IgD-negative memory B cell (primary cell): ENCODE measurements at regions not wholly inside any gene's neighbourhood (a gene's known extent, or its start where the extent isn't known, plus 50 kb on each side); places are given as distances from the start of the nearest gene placed in this dataset.

Source experiments
- H3K27ac Mint-ChIP-seq, 3 donors: one replicate each; pipeline ENCODE4 v1.8.0; 2020 to 2022; ENCODE audit warnings: mild to moderate bottlenecking in 3 of 3, mixed read lengths in 3 of 3, moderate library complexity in 1 of 3
- H3K27me3 Mint-ChIP-seq: one replicate; pipeline ENCODE4 v1.8.0; 2021; ENCODE audit warnings: mixed read lengths
- H3K36me3 Mint-ChIP-seq: one replicate; pipeline ENCODE4 v1.8.0; 2020; ENCODE audit warnings: mild to moderate bottlenecking, mixed read lengths
- H3K4me1 Mint-ChIP-seq, 3 donors: one replicate each; pipeline ENCODE4 v1.8.0; 2020 to 2022; ENCODE audit warnings: mixed read lengths in 3 of 3, mild to moderate bottlenecking in 1 of 3
- H3K4me3 Mint-ChIP-seq, 4 donors: one replicate each; pipeline ENCODE4 v1.8.0; 2020 to 2022; ENCODE audit warnings: mild to moderate bottlenecking in 4 of 4, mixed read lengths in 4 of 4, moderate library complexity in 3 of 4
- H3K9me3 Mint-ChIP-seq, 3 donors: one replicate each; pipeline ENCODE4 v1.8.0; 2020 to 2021; ENCODE audit warnings: mixed read lengths in 3 of 3, mild to moderate bottlenecking in 1 of 3

- Mint-ChIP-seq H3K27ac (no peak overlapping the region), H3K4me1 (peaks cover 0 to 1% (median 0%) of the 10 kb centered on the region in 3 donors), H3K9me3 (peaks cover 2 to 15% (median 9%) of the 10 kb centered on the region in 3 donors), H3K4me3 (no peak overlapping the region), H3K27me3 (peaks cover 6% of the 10 kb centered on the region), H3K36me3 (peaks cover 1% of the 10 kb centered on the region)
Measured at GRCh38 chr15:100820528-100820927, 59.1 kb upstream of the ALDH1A3 start.

DNA sequence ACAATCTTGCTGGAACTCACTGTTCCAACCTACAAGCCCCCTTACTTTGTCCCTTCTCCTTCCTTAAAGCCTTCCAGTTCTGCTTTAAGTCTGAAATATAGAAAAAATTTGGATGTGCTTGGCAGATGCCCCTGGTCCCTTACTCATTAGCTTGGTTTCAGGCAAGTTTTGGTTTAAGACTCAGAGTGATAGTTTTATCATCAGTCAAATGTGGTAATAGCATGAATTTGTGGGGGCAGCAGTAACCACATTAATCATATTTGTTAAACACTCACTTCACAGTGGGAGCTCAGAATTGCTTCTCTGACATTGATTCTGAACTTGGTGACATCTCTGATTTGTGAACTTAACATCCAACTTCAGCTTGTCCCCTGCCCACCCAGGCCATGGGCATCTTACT, 58.3 kb upstream of the ALDH1A3 start:
- Mint-ChIP-seq H3K36me3 (peaks cover 1% of the 10 kb centered on the region), H3K9me3 (peaks cover 2 to 9% (median 9%) of the 10 kb centered on the region in 3 donors), H3K4me3 (no peak overlapping the region), H3K27ac (no peak overlapping the region), H3K27me3 (peaks cover 11% of the 10 kb centered on the region), H3K4me1 (peaks cover 0 to 1% (median 0%) of the 10 kb centered on the region in 3 donors)

DNA sequence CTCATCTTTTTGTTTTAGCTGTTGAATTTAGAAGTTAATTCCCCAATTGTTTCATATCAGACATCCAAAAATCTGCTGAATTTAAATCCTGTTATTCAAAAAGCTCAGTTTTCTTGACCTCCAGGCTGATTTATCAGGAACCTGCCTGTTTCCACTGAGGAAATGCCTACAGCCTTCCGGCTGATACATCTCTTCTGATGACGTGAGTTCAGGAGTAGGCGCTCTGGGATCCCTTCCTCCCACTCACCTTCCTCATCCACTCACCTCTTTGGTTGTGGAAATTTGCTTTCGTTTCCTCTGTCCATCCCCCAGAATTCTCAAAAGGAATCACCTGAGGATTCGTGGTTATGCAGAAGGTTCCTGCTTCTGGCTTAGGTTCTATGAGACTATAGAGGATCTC, 55.4 kb upstream of the ALDH1A3 start:
- Mint-ChIP-seq H3K9me3 (peaks cover 2 to 10% (median 7%) of the 10 kb centered on the region in 3 donors), H3K4me1 (peaks cover 0 to 1% (median 0%) of the 10 kb centered on the region in 3 donors), H3K27ac (no peak overlapping the region), H3K27me3 (peaks cover 9% of the 10 kb centered on the region), H3K4me3 (no peak overlapping the region), H3K36me3 (peaks cover 2% of the 10 kb centered on the region)

- Mint-ChIP-seq H3K9me3 (peaks cover 0 to 4% (median 2%) of the 10 kb centered on the region in 3 donors), H3K4me3 (no peak overlapping the region), H3K27me3 (peaks cover 27% of the 10 kb centered on the region)
Measured at GRCh38 chr15:100829457-100829856, 50.2 kb upstream of the ALDH1A3 start.

More at GRCh38 chr15:100829457-100829856, 50.2 kb upstream of the ALDH1A3 start:
- H3K4me1 Mint-ChIP-seq = no peaks in the 10 kb centered on the region
- no peak overlapping the region for H3K27ac Mint-ChIP-seq
- H3K36me3 Mint-ChIP-seq = peaks cover 2% of the 10 kb centered on the region
